ENCODE measurements at regions not wholly inside any gene's neighbourhood (a gene's known extent, or its start where the extent isn't known, plus 50 kb on each side); places are given as distances from the start of the nearest gene placed in this dataset.

GRCh38 chr10:36036137-36036536 is 394.0 kb upstream of the FZD8 start (continued):
- TF ChIP-seq POU5F1 (IDR thresholded peaks at IDR 0.05; ENCODE audit: low read depth, low read length) (no peak), BACH1 (IDR thresholded peaks at IDR 0.05; ENCODE audit: low read length) (no peak), YY1 (IDR thresholded peaks at IDR 0.05; ENCODE audit: low read depth, low read length) (no peak), TAF7 (optimal IDR thresholded peaks at IDR 0.05; ENCODE audit: borderline replicate concordance, low read depth, low read length) (no peak)
